ENCODE measurements at regions not wholly inside any gene's neighbourhood (a gene's known extent, or its start where the extent isn't known, plus 50 kb on each side); places are given as distances from the start of the nearest gene placed in this dataset.

- no peaks in the 10 kb centered on the region for H3K4me1 Mint-ChIP-seq
- POLR2A ChIA-PET, result no interaction called here
- no peak overlapping the region for H3K4me3 ChIP-seq (ENCODE audit: control extremely low read depth in 1 of 5, extremely low read depth in 1 of 5, insufficient read depth in 1 of 5, low read depth in 2 of 5, low read length in 4 of 5)
These were observed 92.2 kb downstream of the C11orf91 start for GRCh38 chr11:33608386-33608785.

DNA sequence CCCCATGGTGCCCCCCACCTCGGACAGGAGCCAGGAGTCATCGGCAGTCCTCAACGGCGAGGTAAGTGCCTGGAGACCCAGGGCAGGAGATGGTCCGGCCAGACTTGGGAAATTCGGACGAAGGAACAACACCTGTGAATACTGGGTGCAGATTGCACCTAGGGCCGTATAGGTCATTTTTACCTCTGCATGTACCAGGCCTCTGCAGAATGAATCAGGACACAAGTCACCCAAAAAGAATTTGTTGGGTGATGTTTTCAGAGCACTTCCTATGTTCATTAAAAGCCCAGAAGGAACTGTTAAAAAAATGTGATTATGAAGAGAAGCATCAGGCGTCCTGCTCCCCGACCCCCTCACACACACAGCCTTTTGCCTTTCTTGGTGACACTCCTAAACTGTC, 93.9 kb downstream of the C11orf91 start:
- H3K4me3 Mint-ChIP-seq, result no peak overlapping the region
- ATAC-seq (ENCODE audit: low read depth) (no peak), DNase-seq (no peak)
- CTCF ChIA-PET, result no interaction called here
- TF ChIP-seq, protein P1, sequence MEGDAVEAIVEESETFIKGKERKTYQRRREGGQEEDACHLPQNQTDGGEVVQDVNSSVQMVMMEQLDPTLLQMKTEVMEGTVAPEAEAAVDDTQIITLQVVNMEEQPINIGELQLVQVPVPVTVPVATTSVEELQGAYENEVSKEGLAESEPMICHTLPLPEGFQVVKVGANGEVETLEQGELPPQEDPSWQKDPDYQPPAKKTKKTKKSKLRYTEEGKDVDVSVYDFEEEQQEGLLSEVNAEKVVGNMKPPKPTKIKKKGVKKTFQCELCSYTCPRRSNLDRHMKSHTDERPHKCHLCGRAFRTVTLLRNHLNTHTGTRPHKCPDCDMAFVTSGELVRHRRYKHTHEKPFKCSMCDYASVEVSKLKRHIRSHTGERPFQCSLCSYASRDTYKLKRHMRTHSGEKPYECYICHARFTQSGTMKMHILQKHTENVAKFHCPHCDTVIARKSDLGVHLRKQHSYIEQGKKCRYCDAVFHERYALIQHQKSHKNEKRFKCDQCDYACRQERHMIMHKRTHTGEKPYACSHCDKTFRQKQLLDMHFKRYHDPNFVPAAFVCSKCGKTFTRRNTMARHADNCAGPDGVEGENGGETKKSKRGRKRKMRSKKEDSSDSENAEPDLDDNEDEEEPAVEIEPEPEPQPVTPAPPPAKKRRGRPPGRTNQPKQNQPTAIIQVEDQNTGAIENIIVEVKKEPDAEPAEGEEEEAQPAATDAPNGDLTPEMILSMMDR (IDR thresholded peaks at IDR 0.05), result no peak
- TF ChIP-seq EZH2 (IDR thresholded peaks at IDR 0.05; ENCODE audit: borderline replicate concordance, insufficient read depth, low read depth, low read length, poor library complexity, severe bottlenecking), result no peak
- Histone ChIP-seq H2AFZ (ENCODE audit: insufficient read depth, low read depth, low read length, poor library complexity, severe bottlenecking) (no peak overlapping the region), H3K27me3 (replicated peaks in 1 of 4; ENCODE audit: control extremely low read depth in 1 of 4, control insufficient read depth in 3 of 4, insufficient read depth in 4 of 4, low read length in 3 of 4) (no peaks in the 10 kb centered on the region), H3K79me2 (ENCODE audit: control insufficient read depth, insufficient read depth, low read length) (no peaks in the 10 kb centered on the region), H3K27ac (ENCODE audit: low read length in 2 of 2) (no peak overlapping the region), H3K36me3 (replicated peaks in 1 of 2; ENCODE audit: control extremely low read depth in 1 of 2, control insufficient read depth in 1 of 2, extremely low read depth in 1 of 2, insufficient read depth in 2 of 2, low read length in 1 of 2) (no peaks in the 10 kb centered on the region), H3K4me2 (replicated peaks; ENCODE audit: low read depth, low read length, poor library complexity, severe bottlenecking) (no peak overlapping the region), H3K4me3 (ENCODE audit: control extremely low read depth in 1 of 5, extremely low read depth in 1 of 5, insufficient read depth in 1 of 5, low read depth in 2 of 5, low read length in 4 of 5) (no peak overlapping the region), H3K4me1 (ENCODE audit: control insufficient read depth in 2 of 2, insufficient read depth in 2 of 2, low read length in 2 of 2) (no peaks in the 10 kb centered on the region), H4K20me1 (ENCODE audit: control insufficient read depth, insufficient read depth, low read length, poor library complexity, severe bottlenecking) (no peaks in the 10 kb centered on the region), H3K9me3 (ENCODE audit: control extremely low read depth in 1 of 3, control insufficient read depth in 2 of 3, insufficient read depth in 1 of 3, low read length in 2 of 3) (no peaks in the 10 kb centered on the region), H3K9ac (ENCODE audit: low read length) (no peak overlapping the region)
- no peak overlapping the region for H3K27ac Mint-ChIP-seq
- POLR2A ChIA-PET, result no interaction called here
- intact Hi-C loops (cut with micrococcal nuclease), result no loop called here
- no peaks in the 10 kb centered on the region for H3K4me1 Mint-ChIP-seq
- H3K27me3 Mint-ChIP-seq, result peaks cover 14% of the 10 kb centered on the region
- WGBS (ENCODE audit: insufficient coverage), result 83% methylated on average over 6 of the region's 10 CpGs
- H3K9me3 Mint-ChIP-seq (ENCODE audit: insufficient read depth), result no peaks in the 10 kb centered on the region

More at GRCh38 chr11:33608386-33608785, 92.2 kb downstream of the C11orf91 start:
- Histone ChIP-seq H3K9ac (ENCODE audit: low read length) (no peak overlapping the region), H3K9me3 (ENCODE audit: control extremely low read depth in 1 of 3, control insufficient read depth in 2 of 3, insufficient read depth in 1 of 3, low read length in 2 of 3) (no peaks in the 10 kb centered on the region), H2AFZ (ENCODE audit: insufficient read depth, low read depth, low read length, poor library complexity, severe bottlenecking) (no peak overlapping the region), H3K27me3 (replicated peaks in 1 of 4; ENCODE audit: control extremely low read depth in 1 of 4, control insufficient read depth in 3 of 4, insufficient read depth in 4 of 4, low read length in 3 of 4) (no peaks in the 10 kb centered on the region), H4K20me1 (ENCODE audit: control insufficient read depth, insufficient read depth, low read length, poor library complexity, severe bottlenecking) (no peaks in the 10 kb centered on the region), H3K36me3 (replicated peaks in 1 of 2; ENCODE audit: control extremely low read depth in 1 of 2, control insufficient read depth in 1 of 2, extremely low read depth in 1 of 2, insufficient read depth in 2 of 2, low read length in 1 of 2) (no peaks in the 10 kb centered on the region), H3K79me2 (ENCODE audit: control insufficient read depth, insufficient read depth, low read length) (no peaks in the 10 kb centered on the region), H3K4me2 (replicated peaks; ENCODE audit: low read depth, low read length, poor library complexity, severe bottlenecking) (no peak overlapping the region), H3K4me1 (ENCODE audit: control insufficient read depth in 2 of 2, insufficient read depth in 2 of 2, low read length in 2 of 2) (no peaks in the 10 kb centered on the region), H3K27ac (ENCODE audit: low read length in 2 of 2) (no peak overlapping the region)
- no peaks in the 10 kb centered on the region for H3K9me3 Mint-ChIP-seq (ENCODE audit: insufficient read depth)
- intact Hi-C loops (cut with micrococcal nuclease), result no loop called here
- peaks cover 4% of the 10 kb centered on the region for H3K27me3 Mint-ChIP-seq
- no peak overlapping the region for H3K4me3 Mint-ChIP-seq
- no peak for ATAC-seq (ENCODE audit: low read depth)
- H3K27ac Mint-ChIP-seq, result no peak overlapping the region
- no peak for DNase-seq
- TF ChIP-seq EZH2 (IDR thresholded peaks at IDR 0.05; ENCODE audit: borderline replicate concordance, insufficient read depth, low read depth, low read length, poor library complexity, severe bottlenecking), result no peak
- TF ChIP-seq, protein P1 (IDR thresholded peaks at IDR 0.05), result no peak
- CTCF ChIA-PET, result no interaction called here

Measured in B cell (primary cell).